GM18867 (cell line): ENCODE measurements at regions not wholly inside any gene's neighbourhood (a gene's known extent, or its start where the extent isn't known, plus 50 kb on each side); places are given as distances from the start of the nearest gene placed in this dataset.

ENCODE experiments used
- ATAC-seq: cut with Tn5 transposase; IDR thresholded peaks from one replicate; pipeline ENCODE4 v1.9.1; 2021; ENCODE audit warnings: mild to moderate bottlenecking, moderate library complexity; ENCODE audit not compliant: unreplicated experiment

GRCh38 chr7:69464035-69464434, 134.2 kb upstream of the AUTS2 start:
- no peak for ATAC-seq

GRCh38 chr7:69465262-69465661, 133.0 kb upstream of the AUTS2 start:
- no peak for ATAC-seq

GRCh38 chr7:69467826-69468225, 130.4 kb upstream of the AUTS2 start:
- ATAC-seq: no peak

- ATAC-seq: no peak
These were observed 121.9 kb upstream of the AUTS2 start for GRCh38 chr7:69476416-69476815.

- ATAC-seq: no peak
These were observed 115.6 kb upstream of the AUTS2 start for GRCh38 chr7:69482676-69483075.

- ATAC-seq: no peak
These were observed 108.7 kb upstream of the AUTS2 start for GRCh38 chr7:69489533-69489932.

- no peak for ATAC-seq
These were observed 99.6 kb upstream of the AUTS2 start for GRCh38 chr7:69498671-69499070.

- ATAC-seq: no peak
These were observed 95.9 kb upstream of the AUTS2 start for GRCh38 chr7:69502358-69502757.

GRCh38 chr7:69504733-69505420, 93.4 kb upstream of the AUTS2 start:
- ATAC-seq: no peak

GRCh38 chr7:69508736-69509135, 89.5 kb upstream of the AUTS2 start:
- no peak for ATAC-seq

- no peak for ATAC-seq
These were observed 88.2 kb upstream of the AUTS2 start for GRCh38 chr7:69510114-69510513.

GRCh38 chr7:69515495-69516212, 82.6 kb upstream of the AUTS2 start:
- ATAC-seq: no peak

- ATAC-seq: no peak
These were observed 81.9 kb upstream of the AUTS2 start for GRCh38 chr7:69516238-69516820.

GRCh38 chr7:69517985-69518704, 80.1 kb upstream of the AUTS2 start:
- ATAC-seq: no peak

GRCh38 chr7:69518705-69519077, 79.6 kb upstream of the AUTS2 start:
- ATAC-seq: no peak

GRCh38 chr7:69526570-69526969, 71.7 kb upstream of the AUTS2 start:
- no peak for ATAC-seq

- no peak for ATAC-seq
These were observed 70.6 kb upstream of the AUTS2 start for GRCh38 chr7:69527706-69528105.

GRCh38 chr7:69531050-69531449, 67.2 kb upstream of the AUTS2 start:
- ATAC-seq: no peak

GRCh38 chr7:69534461-69535041, 63.7 kb upstream of the AUTS2 start:
- no peak for ATAC-seq

GRCh38 chr7:69537691-69538090, 60.6 kb upstream of the AUTS2 start:
- no peak for ATAC-seq

- no peak for ATAC-seq
These were observed 58.7 kb upstream of the AUTS2 start for GRCh38 chr7:69539531-69539930.
